Activated CD4-positive, alpha-beta memory T cell treated with anti-CD3 and anti-CD28 coated beads for 36 hours (primary cell): ENCODE measurements at regions not wholly inside any gene's neighbourhood (a gene's known extent, or its start where the extent isn't known, plus 50 kb on each side); places are given as distances from the start of the nearest gene placed in this dataset.

Experiments
- CTCF ChIA-PET: fragments of 350-600 bp; sonication (Branson Sonifier 250); formaldehyde crosslinking; loops from one replicate; lab custom pipeline; 2021; ENCODE audit warnings: antibody characterized with exemption, inconsistent platforms; lab: Charles Lee
- POLR2A ChIA-PET: fragments of 350-600 bp; sonication (Branson Sonifier 250); formaldehyde crosslinking; loops from one replicate; lab custom pipeline; 2021; ENCODE audit warnings: antibody characterized with exemption; lab: Charles Lee
- DNase-seq: peaks from one replicate; pipeline ENCODE4 v3.0.0-alpha.2; 2020
- H3K27ac Mint-ChIP-seq: one replicate; pipeline ENCODE4 v1.8.0; 2021; ENCODE audit warnings: mixed read lengths
- H3K27me3 Mint-ChIP-seq: one replicate; pipeline ENCODE4 v1.8.0; 2021; ENCODE audit warnings: mixed read lengths
- H3K36me3 Mint-ChIP-seq: one replicate; pipeline ENCODE4 v1.8.0; 2021; ENCODE audit warnings: mixed read lengths
- H3K4me1 Mint-ChIP-seq: one replicate; pipeline ENCODE4 v1.8.0; 2021; ENCODE audit warnings: low read depth, mixed read lengths
- H3K4me3 Mint-ChIP-seq: one replicate; pipeline ENCODE4 v1.8.0; 2021; ENCODE audit warnings: mild to moderate bottlenecking, mixed read lengths
- H3K9me3 Mint-ChIP-seq: one replicate; pipeline ENCODE4 v1.8.0; 2021; ENCODE audit warnings: mixed read lengths
- intact Hi-C: fragments of 100-400 bp; cut with micrococcal nuclease; formaldehyde crosslinking; loops from one replicate; pipeline ENCODE4 v1.15.1; 2023

GRCh38 chr6:164206807-164207423, 792.4 kb downstream of the QKI start:
- no peak overlapping the region for H3K27ac Mint-ChIP-seq
- DNase-seq: no peak
- intact Hi-C loops: no loop called here
- H3K36me3 Mint-ChIP-seq: no peaks in the 10 kb centered on the region
- ChIA-PET POLR2A (no interaction called here), CTCF (no interaction called here)
- no peaks in the 10 kb centered on the region for H3K27me3 Mint-ChIP-seq
- no peak overlapping the region for H3K4me3 Mint-ChIP-seq
- H3K9me3 Mint-ChIP-seq: no peaks in the 10 kb centered on the region
- no peaks in the 10 kb centered on the region for H3K4me1 Mint-ChIP-seq

- ChIA-PET CTCF (no interaction called here), POLR2A (no interaction called here)
- no peaks in the 10 kb centered on the region for H3K27me3 Mint-ChIP-seq
- no peaks in the 10 kb centered on the region for H3K36me3 Mint-ChIP-seq
- H3K4me1 Mint-ChIP-seq: no peaks in the 10 kb centered on the region
- no peak overlapping the region for H3K27ac Mint-ChIP-seq
- no peak overlapping the region for H3K4me3 Mint-ChIP-seq
- no peaks in the 10 kb centered on the region for H3K9me3 Mint-ChIP-seq
- intact Hi-C loops: no loop called here
- DNase-seq: no peak
Measured at GRCh38 chr6:164200071-164200470, 785.6 kb downstream of the QKI start.

- intact Hi-C loops: no loop called here
- Mint-ChIP-seq H3K4me3 (no peak overlapping the region), H3K9me3 (no peaks in the 10 kb centered on the region), H3K27me3 (no peaks in the 10 kb centered on the region), H3K36me3 (no peaks in the 10 kb centered on the region), H3K4me1 (no peaks in the 10 kb centered on the region), H3K27ac (no peak overlapping the region)
- DNase-seq: no peak
- ChIA-PET POLR2A (no interaction called here), CTCF (no interaction called here)
Measured at GRCh38 chr6:164195942-164196281, 781.4 kb downstream of the QKI start.

GRCh38 chr6:164195278-164195941, 780.9 kb downstream of the QKI start:
- Mint-ChIP-seq H3K9me3 (no peaks in the 10 kb centered on the region), H3K27me3 (no peaks in the 10 kb centered on the region), H3K4me1 (no peaks in the 10 kb centered on the region), H3K36me3 (no peaks in the 10 kb centered on the region), H3K27ac (no peak overlapping the region), H3K4me3 (no peak overlapping the region)
- intact Hi-C loops: no loop called here
- POLR2A ChIA-PET: no interaction called here
- CTCF ChIA-PET: no interaction called here
- no peak for DNase-seq

- POLR2A ChIA-PET: no interaction called here
- H3K4me3 Mint-ChIP-seq: no peak overlapping the region
- no peaks in the 10 kb centered on the region for H3K36me3 Mint-ChIP-seq
- CTCF ChIA-PET: interaction anchor here (0.6 kb wide), 1 partner anchor 24 kb away, joined by 3 read pairs; no protein-coding TSS in a partner anchor
- no peak overlapping the region for H3K27ac Mint-ChIP-seq
- H3K4me1 Mint-ChIP-seq: no peaks in the 10 kb centered on the region
- no peaks in the 10 kb centered on the region for H3K9me3 Mint-ChIP-seq
- intact Hi-C loops: no loop called here
- H3K27me3 Mint-ChIP-seq: no peaks in the 10 kb centered on the region
- no peak for DNase-seq
Measured at GRCh38 chr6:164188861-164189260, 774.3 kb downstream of the QKI start.

GRCh38 chr6:164185471-164185871, 771.0 kb downstream of the QKI start:
- peaks cover 3% of the 10 kb centered on the region for H3K27me3 Mint-ChIP-seq
- no peak for DNase-seq
- no peaks in the 10 kb centered on the region for H3K9me3 Mint-ChIP-seq
- H3K4me1 Mint-ChIP-seq: no peaks in the 10 kb centered on the region
- no peak overlapping the region for H3K4me3 Mint-ChIP-seq
- intact Hi-C loops: no loop called here
- H3K27ac Mint-ChIP-seq: no peak overlapping the region
- POLR2A ChIA-PET: no interaction called here
- no peaks in the 10 kb centered on the region for H3K36me3 Mint-ChIP-seq
- CTCF ChIA-PET: no interaction called here

GRCh38 chr6:164184410-164184809, 769.9 kb downstream of the QKI start:
- Mint-ChIP-seq H3K4me1 (no peaks in the 10 kb centered on the region), H3K27me3 (peaks cover 3% of the 10 kb centered on the region), H3K36me3 (no peaks in the 10 kb centered on the region), H3K9me3 (no peaks in the 10 kb centered on the region), H3K27ac (no peak overlapping the region), H3K4me3 (no peak overlapping the region)
- POLR2A ChIA-PET: no interaction called here
- intact Hi-C loops: no loop called here
- CTCF ChIA-PET: no interaction called here
- DNase-seq: no peak

GRCh38 chr6:164183556-164184123, 769.1 kb downstream of the QKI start:
- Mint-ChIP-seq H3K27ac (no peak overlapping the region), H3K4me1 (no peaks in the 10 kb centered on the region), H3K4me3 (no peak overlapping the region), H3K9me3 (no peaks in the 10 kb centered on the region), H3K36me3 (no peaks in the 10 kb centered on the region), H3K27me3 (peaks cover 3% of the 10 kb centered on the region)
- no peak for DNase-seq
- ChIA-PET CTCF (no interaction called here), POLR2A (no interaction called here)
- intact Hi-C loops: no loop called here

- intact Hi-C loops: no loop called here
- DNase-seq: no peak
- Mint-ChIP-seq H3K4me3 (no peak overlapping the region), H3K36me3 (no peaks in the 10 kb centered on the region), H3K4me1 (no peaks in the 10 kb centered on the region), H3K9me3 (no peaks in the 10 kb centered on the region), H3K27ac (no peak overlapping the region), H3K27me3 (peaks cover 3% of the 10 kb centered on the region)
- POLR2A ChIA-PET: no interaction called here
- CTCF ChIA-PET: no interaction called here
Measured at GRCh38 chr6:164178679-164179332, 764.3 kb downstream of the QKI start.

- ChIA-PET POLR2A (no interaction called here), CTCF (no interaction called here)
- H3K9me3 Mint-ChIP-seq: no peaks in the 10 kb centered on the region
- no peak overlapping the region for H3K4me3 Mint-ChIP-seq
- no peak overlapping the region for H3K27ac Mint-ChIP-seq
- no peaks in the 10 kb centered on the region for H3K36me3 Mint-ChIP-seq
- intact Hi-C loops: no loop called here
- H3K27me3 Mint-ChIP-seq: no peaks in the 10 kb centered on the region
- H3K4me1 Mint-ChIP-seq: no peaks in the 10 kb centered on the region
- no peak for DNase-seq
Measured at GRCh38 chr6:164169355-164169754, 754.8 kb downstream of the QKI start.

GRCh38 chr6:164168595-164168994, 754.1 kb downstream of the QKI start:
- intact Hi-C loops: no loop called here
- Mint-ChIP-seq H3K9me3 (no peaks in the 10 kb centered on the region), H3K4me3 (no peak overlapping the region), H3K4me1 (no peaks in the 10 kb centered on the region), H3K27ac (no peak overlapping the region), H3K27me3 (no peaks in the 10 kb centered on the region), H3K36me3 (no peaks in the 10 kb centered on the region)
- no peak for DNase-seq
- ChIA-PET POLR2A (no interaction called here), CTCF (no interaction called here)

- CTCF ChIA-PET: no interaction called here
- H3K27me3 Mint-ChIP-seq: no peaks in the 10 kb centered on the region
- no peak for DNase-seq
- POLR2A ChIA-PET: no interaction called here
- H3K9me3 Mint-ChIP-seq: no peaks in the 10 kb centered on the region
- no peak overlapping the region for H3K4me3 Mint-ChIP-seq
- H3K4me1 Mint-ChIP-seq: no peaks in the 10 kb centered on the region
- no peak overlapping the region for H3K27ac Mint-ChIP-seq
- intact Hi-C loops: no loop called here
- no peaks in the 10 kb centered on the region for H3K36me3 Mint-ChIP-seq
Measured at GRCh38 chr6:164167873-164168405, 753.4 kb downstream of the QKI start.
